HCT116 (cell line): ENCODE measurements at regions not wholly inside any gene's neighbourhood (a gene's known extent, or its start where the extent isn't known, plus 50 kb on each side); places are given as distances from the start of the nearest gene placed in this dataset.

Experiments
- ATAC-seq: fragments of 200-7000 bp; cut with Tn5 transposase; 2 replicates; pipeline ENCODE4 v1.9.1; 2020; ENCODE audit warnings: mild to moderate bottlenecking, moderate library complexity
- BruUV-seq: library from RNA; stranded (reverse); fragments of 400-500 nt; replicated peaks from 2 replicates; lab custom pipeline; 2021; lab: Mats Ljungman, UMichigan
- CTCF ChIA-PET: fragments of 300-600 bp; sonication (Branson Sonifier 250); formaldehyde crosslinking; loops from one replicate; lab custom pipeline; 2021; ENCODE audit warnings: antibody characterized with exemption; lab: Charles Lee
- POLR2A ChIA-PET: fragments of 300-600, 350-600 bp; sonication (Branson Sonifier 250); formaldehyde crosslinking; loops from one replicate; lab custom pipeline; 2021; ENCODE audit warnings: antibody characterized with exemption; lab: Charles Lee
- RAD21 ChIA-PET, 2 experiments: fragments of 300-600 bp; sonication (Branson Sonifier 250); formaldehyde crosslinking; loops; one replicate each; lab custom pipeline; 2023; ENCODE audit warnings: low total read pairs in 2 of 2; ENCODE audit not compliant: uncharacterized antibody in 2 of 2, unreplicated experiment in 2 of 2, low non-redundant PET in 1 of 2; lab: Charles Lee
- DNase-seq: peaks from one replicate; pipeline ENCODE4 v3.0.0-alpha.2; 2010; ENCODE audit warnings: low read depth, low spot score
- H2AFZ ChIP-seq: fragments of 200-600 bp; shearing (Covaris generic), sonication (generic); 2 replicates; pipeline ENCODE4 v1.6.1; 2017; ENCODE audit warnings: low read depth, mixed run types, mixed read lengths, antibody characterized with exemption, low read length; ENCODE audit not compliant: poor library complexity, severe bottlenecking
- H3K27ac ChIP-seq: 2 replicates; pipeline ENCODE4 v1.5.1; 2012; ENCODE audit warnings: low read depth, low read length
- H3K27me3 ChIP-seq: fragments of 200-600 bp; sonication (generic); 2 replicates; pipeline ENCODE4 v1.6.1; 2016; ENCODE audit warnings: mixed run types, low read length, mixed read lengths; ENCODE audit not compliant: insufficient read depth
- H3K36me3 ChIP-seq, 2 experiments: fragments of 200-500 bp in 1 of 2; fragments of 200-600 bp in 1 of 2; sonication (Bioruptor generic) in 1 of 2; sonication (generic) in 1 of 2; 2 replicates each; pipeline versions ENCODE4 v1.5.1 to v1.6.1; 2014 to 2016; ENCODE audit warnings: low read length in 2 of 2, inconsistent platforms in 1 of 2, mixed read lengths in 1 of 2, mixed run types in 1 of 2; ENCODE audit not compliant: insufficient read depth in 2 of 2, control insufficient read depth in 1 of 2
- H3K4me1 ChIP-seq, 2 experiments: fragments of 200-600 bp in 1 of 2; sonication (generic) in 1 of 2; 2 replicates each; pipeline versions ENCODE4 v1.5.1 to v1.6.1; 2012 to 2017; ENCODE audit warnings: low read length in 2 of 2, inconsistent platforms in 1 of 2, mild to moderate bottlenecking in 1 of 2, mixed read lengths in 1 of 2, mixed run types in 1 of 2, moderate library complexity in 1 of 2; ENCODE audit not compliant: insufficient read depth in 2 of 2, control insufficient read depth in 1 of 2
- H3K4me2 ChIP-seq: fragments of 200-600 bp; sonication (generic); 2 replicates; pipeline ENCODE4 v1.6.1; 2017; ENCODE audit warnings: mixed run types, low read length, mixed read lengths
- H3K4me3 ChIP-seq, 2 experiments: fragments of 200-600 bp in 1 of 2; sonication (generic) in 1 of 2; replicated peaks in 1 of 2; 2 replicates each; pipeline ENCODE4 v1.5.1; 2011 to 2016; ENCODE audit warnings: low read length in 2 of 2, control low read depth in 1 of 2, low read depth in 1 of 2, mild to moderate bottlenecking in 1 of 2, mixed read lengths in 1 of 2, mixed run types in 1 of 2
- H3K79me2 ChIP-seq: fragments of 200-600 bp; sonication (generic); 2 replicates; pipeline ENCODE4 v1.6.1; 2017; ENCODE audit warnings: mild to moderate bottlenecking, mixed run types, low read length, moderate library complexity, mixed read lengths; ENCODE audit not compliant: insufficient read depth
- H3K9ac ChIP-seq: fragments of 200-600 bp; sonication (generic); 2 replicates; pipeline ENCODE4 v1.6.1; 2016; ENCODE audit warnings: low read length, mixed read lengths
- H3K9me2 ChIP-seq: fragments of 200-600 bp; sonication (generic), shearing (Covaris generic); 2 replicates; pipeline ENCODE4 v1.6.1; 2017; ENCODE audit warnings: mixed run types, mild to moderate bottlenecking, moderate library complexity; ENCODE audit not compliant: insufficient read depth
- H3K9me3 ChIP-seq, 2 experiments: fragments of 200-500 bp in 1 of 2; fragments of 200-600 bp in 1 of 2; sonication (Bioruptor generic) in 1 of 2; sonication (generic) in 1 of 2; 2 replicates each; pipeline ENCODE4 v1.6.1; 2014 to 2017; ENCODE audit warnings: low read length in 2 of 2, mixed read lengths in 2 of 2, inconsistent platforms in 1 of 2, low read depth in 1 of 2, mild to moderate bottlenecking in 1 of 2, mixed run types in 1 of 2, moderate library complexity in 1 of 2; ENCODE audit not compliant: control insufficient read depth in 1 of 2, insufficient read depth in 1 of 2
- H4K20me1 ChIP-seq: fragments of 200-600 bp; sonication (generic), shearing (Covaris generic); 2 replicates; pipeline ENCODE4 v1.6.1; 2017; ENCODE audit warnings: mixed run types, mild to moderate bottlenecking, moderate library complexity; ENCODE audit not compliant: insufficient read depth
- CBX3 ChIP-seq: IDR thresholded peaks from 2 replicates; pipeline ENCODE4 v1.6.1; 2012; ENCODE audit warnings: low read depth
- EGR1 ChIP-seq: IDR thresholded peaks from 2 replicates; pipeline ENCODE4 v1.6.1; 2012; ENCODE audit warnings: low read depth
- EZH2 ChIP-seq: fragments of 200-600 bp; sonication (generic); IDR thresholded peaks from 2 replicates; pipeline ENCODE4 v1.6.1; 2017; ENCODE audit warnings: antibody characterized with exemption, mixed run types
- FOSL1 ChIP-seq: IDR thresholded peaks from 2 replicates; pipeline ENCODE4 v1.6.1; 2012; ENCODE audit warnings: low read depth
- POLR2AphosphoS5 ChIP-seq: IDR thresholded peaks from 2 replicates; pipeline ENCODE4 v1.6.1; 2011; ENCODE audit warnings: mild to moderate bottlenecking, low read depth, low read length, moderate library complexity
- SIN3A ChIP-seq: IDR thresholded peaks from 2 replicates; pipeline ENCODE4 v1.6.1; 2012; ENCODE audit warnings: low read depth
- SRF ChIP-seq: IDR thresholded peaks from 2 replicates; pipeline ENCODE4 v1.6.1; 2012; ENCODE audit warnings: low read depth
- intact Hi-C: fragments of 100-400 bp; cut with micrococcal nuclease; formaldehyde crosslinking; loops from 2 replicates; pipeline ENCODE4 v1.10.0; 2022
- TF ChIP-seq, protein P1 (sequence below): IDR thresholded peaks from 2 replicates; pipeline ENCODE4 v1.6.1; 2012
- TF ChIP-seq, protein P2 (sequence below): IDR thresholded peaks from 2 replicates; pipeline ENCODE4 v1.6.1; 2012

DNA sequence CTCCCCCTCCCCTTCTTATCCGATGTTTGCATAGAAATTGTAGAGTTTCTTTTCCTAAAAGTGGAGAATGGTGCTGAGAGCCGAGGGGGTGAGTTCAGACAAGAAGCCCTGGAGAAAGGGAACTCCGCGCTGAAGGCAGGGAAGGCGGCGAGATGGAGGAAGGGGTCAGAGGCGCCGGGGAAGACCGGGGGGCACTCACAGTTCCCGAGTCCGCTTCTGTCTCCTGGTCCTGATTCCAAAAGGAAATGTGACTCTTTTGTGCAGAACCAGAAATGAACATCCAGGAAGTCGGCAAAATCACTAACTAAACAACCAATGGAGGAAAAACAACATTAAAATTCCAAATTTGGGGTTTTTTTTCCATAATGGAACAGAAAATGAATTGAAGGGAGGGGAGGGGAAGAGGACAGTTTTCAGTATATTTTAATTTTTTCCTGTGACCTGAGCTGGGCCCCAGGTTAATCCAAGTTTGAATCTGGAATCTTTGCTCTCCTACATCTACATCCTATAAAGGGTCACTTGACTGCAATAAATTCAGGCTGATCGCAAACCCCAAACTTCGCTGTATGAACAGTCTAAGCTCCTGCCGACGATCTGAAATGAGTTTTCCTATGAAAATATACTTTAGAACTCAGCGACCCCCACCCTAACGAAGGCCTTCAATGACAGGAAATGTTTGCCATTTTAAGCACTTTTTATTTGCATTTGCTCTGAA, 252.3 kb downstream of the C16orf95 start:
- intact Hi-C loops = loop anchor here (5.0 kb wide), 2 partner anchors 212 to 488 kb away; partner anchors contain the start of gene FOXL1
- H3K4me1 ChIP-seq = peaks cover 0 to 9% of the 10 kb centered on the region in 2 experiments; a peak in 2 of 4 replicates
- no peaks in the 10 kb centered on the region for H3K79me2 ChIP-seq
- RAD21 ChIA-PET = no interaction called here
- H3K4me2 ChIP-seq = no peak overlapping the region
- no peak overlapping the region for H3K4me3 ChIP-seq
- no peak for ATAC-seq
- no peaks in the 10 kb centered on the region for H3K36me3 ChIP-seq
- H3K27ac ChIP-seq = no peak overlapping the region
- H3K9me2 ChIP-seq = no peaks in the 10 kb centered on the region
- DNase-seq = no peak
- CTCF ChIA-PET = no interaction called here
- TF ChIP-seq EGR1 (no peak), SIN3A (no peak), POLR2AphosphoS5 (no peak), CBX3 (no peak), EZH2 (no peak)
- no peaks in the 10 kb centered on the region for H4K20me1 ChIP-seq
- H3K9me3 ChIP-seq = no peaks in the 10 kb centered on the region
- no peak overlapping the region for H3K9ac ChIP-seq
- POLR2A ChIA-PET = no interaction called here
- no peak overlapping the region for H2AFZ ChIP-seq
- no peaks in the 10 kb centered on the region for H3K27me3 ChIP-seq
- BruUV-seq = no TSS peak

DNA sequence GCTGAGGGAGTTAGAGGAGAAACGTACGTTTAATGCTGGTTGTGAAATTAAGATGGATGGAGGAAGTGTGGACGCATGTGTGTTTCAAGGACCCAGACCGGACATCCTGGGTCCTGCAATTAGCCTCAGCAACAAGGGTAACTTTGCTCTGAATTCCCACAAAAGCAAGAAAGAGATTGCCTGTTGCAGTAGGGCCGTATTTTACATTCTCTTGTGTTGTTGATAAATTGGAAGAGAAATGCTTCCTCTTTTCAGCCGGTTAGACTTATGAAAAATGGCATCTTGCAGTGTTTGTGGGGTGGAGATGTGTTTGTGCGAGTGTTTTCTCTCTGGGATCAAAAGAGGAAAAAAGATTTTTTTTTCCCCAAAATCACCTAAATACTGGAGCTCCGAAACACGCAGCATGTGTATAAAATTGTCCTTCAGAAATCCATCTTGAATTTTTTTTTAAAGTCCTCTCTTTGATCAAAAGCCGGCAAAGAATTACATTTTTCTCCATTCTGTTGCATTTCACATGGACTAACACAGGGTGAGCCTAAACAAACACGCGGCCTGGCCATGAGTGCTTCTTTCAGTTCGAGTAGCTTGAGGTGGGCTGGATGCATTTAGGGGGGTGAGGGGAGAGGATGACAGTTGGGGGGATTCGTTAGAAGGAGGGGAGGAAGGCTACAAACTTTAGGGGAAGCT, 251.6 kb downstream of the C16orf95 start:
- Histone ChIP-seq H3K9ac (no peak overlapping the region), H2AFZ (no peak overlapping the region), H3K27me3 (no peaks in the 10 kb centered on the region), H3K9me2 (no peaks in the 10 kb centered on the region), H3K27ac (no peak overlapping the region), H3K9me3 (no peaks in the 10 kb centered on the region), H3K4me3 (no peak overlapping the region), H3K4me1 (peaks cover 0 to 9% of the 10 kb centered on the region in 2 experiments; a peak in 2 of 4 replicates), H4K20me1 (no peaks in the 10 kb centered on the region), H3K79me2 (no peaks in the 10 kb centered on the region), H3K36me3 (no peaks in the 10 kb centered on the region), H3K4me2 (no peak overlapping the region)
- intact Hi-C loops = no loop called here
- no TSS peak for BruUV-seq
- POLR2A ChIA-PET = no interaction called here
- DNase-seq = no peak
- ATAC-seq = no peak
- RAD21 ChIA-PET = no interaction called here
- CTCF ChIA-PET = interaction anchor here (0.7 to 1.4 kb wide), 2 partner anchors 11 to 490 kb away, joined by 4 to 6 read pairs; no protein-coding TSS in a partner anchor
- TF ChIP-seq EZH2 = no peak
- no peak for TF ChIP-seq SRF
- TF ChIP-seq, protein P1, sequence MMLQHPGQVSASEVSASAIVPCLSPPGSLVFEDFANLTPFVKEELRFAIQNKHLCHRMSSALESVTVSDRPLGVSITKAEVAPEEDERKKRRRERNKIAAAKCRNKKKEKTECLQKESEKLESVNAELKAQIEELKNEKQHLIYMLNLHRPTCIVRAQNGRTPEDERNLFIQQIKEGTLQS = no peak
- TF ChIP-seq, protein P2, sequence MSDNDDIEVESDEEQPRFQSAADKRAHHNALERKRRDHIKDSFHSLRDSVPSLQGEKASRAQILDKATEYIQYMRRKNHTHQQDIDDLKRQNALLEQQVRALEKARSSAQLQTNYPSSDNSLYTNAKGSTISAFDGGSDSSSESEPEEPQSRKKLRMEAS = no peak
- no peak for TF ChIP-seq FOSL1
